IMR-90 (cell line): ENCODE measurements at regions not wholly inside any gene's neighbourhood (a gene's known extent, or its start where the extent isn't known, plus 50 kb on each side); places are given as distances from the start of the nearest gene placed in this dataset.

ENCODE experiments used
- ATAC-seq: fragments of 200-7000 bp; cut with Tn5 transposase; 2 replicates; pipeline ENCODE4 v1.9.1; 2020; ENCODE audit warnings: low read depth, mild to moderate bottlenecking, moderate library complexity
- BruUV-seq: library from RNA; stranded (reverse); fragments of 400-500 nt; replicated peaks from 2 replicates; lab custom pipeline; 2021; lab: Mats Ljungman, UMichigan
- CTCF ChIA-PET: fragments of 300-600 bp; formaldehyde crosslinking; extraction: SDS; loops from one replicate; lab custom pipeline; 2021; ENCODE audit warnings: antibody characterized with exemption; lab: Yijun Ruan, JAX
- POLR2A ChIA-PET: fragments of 300-600 bp; sonication (Branson Sonifier 250); formaldehyde crosslinking; loops from one replicate; lab custom pipeline; 2022; ENCODE audit warnings: antibody characterized with exemption; ENCODE audit not compliant: unreplicated experiment; lab: Charles Lee
- DNase-seq: peaks from one replicate; pipeline ENCODE4 v3.0.0; 2013
- H2AFZ ChIP-seq: replicated peaks from 2 replicates; pipeline ENCODE3; 2013; ENCODE audit warnings: low read length, mild to moderate bottlenecking; ENCODE audit not compliant: poor library complexity
- H2AK5ac ChIP-seq: 2 replicates; pipeline ENCODE4 v1.6.1; 2013; ENCODE audit warnings: low read depth, low read length, inconsistent platforms
- H2AK9ac ChIP-seq: replicated peaks from 2 replicates; pipeline ENCODE3; 2013; ENCODE audit warnings: mild to moderate bottlenecking, low read depth, low read length, moderate library complexity; ENCODE audit not compliant: poor library complexity
- H2BK120ac ChIP-seq: 2 replicates; pipeline ENCODE4 v1.6.1; 2013; ENCODE audit warnings: low read depth, low read length, inconsistent platforms
- H2BK15ac ChIP-seq: 3 replicates; pipeline ENCODE4 v1.6.1; 2013; ENCODE audit warnings: low read depth, low read length, inconsistent platforms
- H2BK20ac ChIP-seq: 2 replicates; pipeline ENCODE4 v1.6.1; 2013; ENCODE audit warnings: low read depth, mild to moderate bottlenecking, inconsistent platforms, low read length, moderate library complexity
- H2BK5ac ChIP-seq: 2 replicates; pipeline ENCODE4 v1.6.1; 2013; ENCODE audit warnings: mild to moderate bottlenecking, low read depth, low read length, inconsistent platforms; ENCODE audit not compliant: poor library complexity, severe bottlenecking
- H3K14ac ChIP-seq: replicated peaks from 2 replicates; pipeline ENCODE4 v1.6.1; 2013; ENCODE audit warnings: low read depth, low read length, inconsistent platforms
- H3K18ac ChIP-seq: 2 replicates; pipeline ENCODE4 v1.6.1; 2013; ENCODE audit warnings: low read depth, low read length, control low read depth
- H3K23ac ChIP-seq: 2 replicates; pipeline ENCODE4 v1.6.1; 2013; ENCODE audit warnings: low read depth, low read length, inconsistent platforms
- H3K27ac ChIP-seq: 2 replicates; pipeline ENCODE4 v1.5.1; 2013; ENCODE audit warnings: mild to moderate bottlenecking, control low read depth, low read length; ENCODE audit not compliant: insufficient read depth
- H3K27me3 ChIP-seq: 2 replicates; pipeline ENCODE4 v1.6.1; 2013; ENCODE audit warnings: low read length; ENCODE audit not compliant: control insufficient read depth, insufficient read depth
- H3K36me3 ChIP-seq: 2 replicates; pipeline ENCODE4 v1.6.1; 2013; ENCODE audit warnings: low read length, mixed read lengths; ENCODE audit not compliant: control insufficient read depth, insufficient read depth
- H3K4ac ChIP-seq: 2 replicates; pipeline ENCODE4 v1.6.1; 2013; ENCODE audit warnings: low read depth, low read length, inconsistent platforms
- H3K4me1 ChIP-seq: 2 replicates; pipeline ENCODE4 v1.6.1; 2013; ENCODE audit warnings: low read length, mixed read lengths; ENCODE audit not compliant: control insufficient read depth, insufficient read depth
- H3K4me2 ChIP-seq: 2 replicates; pipeline ENCODE4 v1.6.1; 2013; ENCODE audit warnings: low read depth, mild to moderate bottlenecking, control low read depth, low read length, moderate library complexity
- H3K4me3 ChIP-seq: 2 replicates; pipeline ENCODE4 v1.5.1; 2013; ENCODE audit warnings: low read depth, mild to moderate bottlenecking, control low read depth, low read length, moderate library complexity; ENCODE audit not compliant: insufficient read depth
- H3K56ac ChIP-seq: 2 replicates; pipeline ENCODE4 v1.6.1; 2013; ENCODE audit warnings: low read length, inconsistent platforms; ENCODE audit not compliant: insufficient read depth; ENCODE audit errors: extremely low read depth
- H3K79me1 ChIP-seq, 2 experiments: 2 replicates each; pipeline ENCODE4 v1.6.1; 2013; ENCODE audit warnings: low read length in 2 of 2, inconsistent platforms in 1 of 2, low read depth in 1 of 2
- H3K9ac ChIP-seq: 2 replicates; pipeline ENCODE4 v1.6.1; 2013; ENCODE audit warnings: low read depth, low read length, control low read depth
- H3K9me1 ChIP-seq: 2 replicates; pipeline ENCODE4 v1.6.1; 2013; ENCODE audit warnings: low read length, inconsistent platforms; ENCODE audit not compliant: insufficient read depth
- H3K9me3 ChIP-seq: 2 replicates; pipeline ENCODE4 v1.6.1; 2013; ENCODE audit warnings: low read length; ENCODE audit not compliant: control insufficient read depth, insufficient read depth
- H4K20me1 ChIP-seq: 2 replicates; pipeline ENCODE4 v1.6.1; 2013; ENCODE audit warnings: low read length, inconsistent platforms; ENCODE audit not compliant: insufficient read depth
- H4K5ac ChIP-seq: 2 replicates; pipeline ENCODE4 v1.6.1; 2013; ENCODE audit warnings: mild to moderate bottlenecking, low read depth, low read length, control low read depth
- H4K8ac ChIP-seq, 2 experiments: 2 replicates each; pipeline ENCODE4 v1.6.1; 2013; ENCODE audit warnings: low read depth in 2 of 2, low read length in 2 of 2, control low read depth in 1 of 2, inconsistent platforms in 1 of 2
- H4K91ac ChIP-seq: 2 replicates; pipeline ENCODE4 v1.6.1; 2013; ENCODE audit warnings: low read depth, low read length, inconsistent platforms; ENCODE audit not compliant: insufficient read depth
- BHLHE40 ChIP-seq: fragments of 150-350 bp; IDR thresholded peaks from 2 replicates; pipeline ENCODE4 v1.6.1; 2016; ENCODE audit warnings: mild to moderate bottlenecking, low read depth, low read length
- CEBPB ChIP-seq: IDR thresholded peaks from 2 replicates; pipeline ENCODE4 v1.6.1; 2012; ENCODE audit warnings: low read depth, low read length, improper control_type of control experiment
- CHD1 ChIP-seq: IDR thresholded peaks from 2 replicates; pipeline ENCODE4 v1.6.1; 2012; ENCODE audit warnings: low read depth, low read length, improper control_type of control experiment
- FOS ChIP-seq: fragments of 150-350 bp; IDR thresholded peaks from 2 replicates; pipeline ENCODE4 v1.6.1; 2016; ENCODE audit warnings: low read depth, low read length
- MAFK ChIP-seq: IDR thresholded peaks from 2 replicates; pipeline ENCODE4 v1.6.1; 2012; ENCODE audit warnings: low read depth, low read length, improper control_type of control experiment
- NFE2L2 ChIP-seq: fragments of 150-350 bp; IDR thresholded peaks from 2 replicates; pipeline ENCODE4 v1.6.1; 2016; ENCODE audit warnings: low read depth, mild to moderate bottlenecking, low read length
- POLR2A ChIP-seq: IDR thresholded peaks from 2 replicates; pipeline ENCODE4 v1.6.1; 2012; ENCODE audit warnings: mild to moderate bottlenecking, low read depth, low read length
- RCOR1 ChIP-seq: IDR thresholded peaks from 2 replicates; pipeline ENCODE4 v1.6.1; 2012; ENCODE audit warnings: mild to moderate bottlenecking, low read length, improper control_type of control experiment; ENCODE audit not compliant: insufficient replicate concordance
- RFX5 ChIP-seq: IDR thresholded peaks from 2 replicates; pipeline ENCODE4 v1.8.0; 2012; ENCODE audit warnings: low read depth, mild to moderate bottlenecking, low read length, moderate library complexity
- WGBS, 2 experiments: methylation state at CpG; one replicate each; pipeline versions ENCODE4 v1.1.5 to v1.1.7; 2013; ENCODE audit warnings: missing lambda C conversion rate in 2 of 2; ENCODE audit not compliant: insufficient read length in 1 of 2; ENCODE audit errors: extremely low coverage in 2 of 2; 5-methylcytosine and 5-hydroxymethylcytosine counted together
- dilution Hi-C: fragments of 300-500 bp; cut with HindIII; formaldehyde crosslinking; loops from one replicate; pipeline ENCODE4 v1.14.3; 2018; ENCODE audit warnings: low sequenced_read_pairs; ENCODE audit not compliant: unreplicated experiment
- in situ Hi-C: fragments of 300-500 bp; cut with MboI; formaldehyde crosslinking; loops from 3 replicates; pipeline ENCODE4 v1.14.3; 2019; ENCODE audit warnings: low sequenced_read_pairs, inconsistent platforms, mixed read lengths
- intact Hi-C: fragments of 100-400 bp; cut with micrococcal nuclease; formaldehyde crosslinking; loops from 2 replicates; pipeline ENCODE4 v1.10.0; 2022
- TF ChIP-seq, protein P1 (sequence below): fragments of 150-350 bp; IDR thresholded peaks from 2 replicates; pipeline ENCODE4 v1.6.1; 2017; ENCODE audit warnings: mild to moderate bottlenecking, antibody characterized with exemption, low read length, low read depth
- TF ChIP-seq, protein P2 (sequence below): fragments of 150-350 bp; IDR thresholded peaks from 2 replicates; pipeline ENCODE4 v1.6.1; 2016; ENCODE audit warnings: low read depth, mild to moderate bottlenecking, low read length, moderate library complexity, borderline replicate concordance

DNA sequence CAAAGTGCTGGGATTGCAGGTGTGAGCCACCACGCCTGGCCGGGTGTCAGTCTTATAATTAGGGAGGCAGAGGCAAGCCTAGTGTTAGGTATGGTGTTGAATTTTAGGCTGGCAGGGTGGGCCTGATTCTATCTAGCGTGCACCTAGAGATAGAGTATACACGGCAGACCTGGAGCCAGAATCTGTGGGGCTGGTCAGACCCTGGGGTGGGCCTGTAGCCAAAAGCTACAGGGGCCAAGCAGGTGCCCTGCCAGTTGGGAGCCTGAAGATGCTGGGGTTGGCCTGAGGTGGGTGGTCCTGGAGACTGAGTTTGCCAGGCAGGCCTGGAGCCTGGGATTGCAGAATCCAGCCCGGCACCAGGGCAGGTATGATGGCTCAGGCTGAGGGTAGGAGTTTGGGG lies 1580.3 kb downstream of the ARAP2 start:
- no peak overlapping the region for H4K8ac ChIP-seq
- dilution Hi-C loops (no loop called here), intact Hi-C loops (no loop called here), in situ Hi-C loops (no loop called here)
- no peak overlapping the region for H3K14ac ChIP-seq
- H3K27me3 ChIP-seq: no peaks in the 10 kb centered on the region
- H2BK15ac ChIP-seq: no peak overlapping the region
- no peaks in the 10 kb centered on the region for H3K9me1 ChIP-seq
- no peaks in the 10 kb centered on the region for H4K20me1 ChIP-seq
- no peak overlapping the region for H3K18ac ChIP-seq
- H3K79me1 ChIP-seq: no peaks in the 10 kb centered on the region
- CTCF ChIA-PET: no interaction called here
- no peak for ATAC-seq
- BruUV-seq: no TSS peak
- H2AK9ac ChIP-seq: no peak overlapping the region
- no peak for DNase-seq
- peaks cover 11% of the 10 kb centered on the region; the same call in 1 of the 2 replicates for H3K9me3 ChIP-seq
- no peak for TF ChIP-seq MAFK
- TF ChIP-seq BHLHE40: no peak
- TF ChIP-seq, protein P1, sequence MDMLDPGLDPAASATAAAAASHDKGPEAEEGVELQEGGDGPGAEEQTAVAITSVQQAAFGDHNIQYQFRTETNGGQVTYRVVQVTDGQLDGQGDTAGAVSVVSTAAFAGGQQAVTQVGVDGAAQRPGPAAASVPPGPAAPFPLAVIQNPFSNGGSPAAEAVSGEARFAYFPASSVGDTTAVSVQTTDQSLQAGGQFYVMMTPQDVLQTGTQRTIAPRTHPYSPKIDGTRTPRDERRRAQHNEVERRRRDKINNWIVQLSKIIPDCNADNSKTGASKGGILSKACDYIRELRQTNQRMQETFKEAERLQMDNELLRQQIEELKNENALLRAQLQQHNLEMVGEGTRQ: no peak
- TF ChIP-seq POLR2A: no peak
- TF ChIP-seq RCOR1: no peak
- TF ChIP-seq RFX5: no peak
- no peak for TF ChIP-seq FOS
- no peak for TF ChIP-seq CEBPB
- TF ChIP-seq, protein P2, sequence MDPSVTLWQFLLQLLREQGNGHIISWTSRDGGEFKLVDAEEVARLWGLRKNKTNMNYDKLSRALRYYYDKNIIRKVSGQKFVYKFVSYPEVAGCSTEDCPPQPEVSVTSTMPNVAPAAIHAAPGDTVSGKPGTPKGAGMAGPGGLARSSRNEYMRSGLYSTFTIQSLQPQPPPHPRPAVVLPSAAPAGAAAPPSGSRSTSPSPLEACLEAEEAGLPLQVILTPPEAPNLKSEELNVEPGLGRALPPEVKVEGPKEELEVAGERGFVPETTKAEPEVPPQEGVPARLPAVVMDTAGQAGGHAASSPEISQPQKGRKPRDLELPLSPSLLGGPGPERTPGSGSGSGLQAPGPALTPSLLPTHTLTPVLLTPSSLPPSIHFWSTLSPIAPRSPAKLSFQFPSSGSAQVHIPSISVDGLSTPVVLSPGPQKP: no peak
- TF ChIP-seq NFE2L2: no peak
- no peak for TF ChIP-seq CHD1
- no peak overlapping the region for H4K91ac ChIP-seq
- no peak overlapping the region for H3K4me2 ChIP-seq
- POLR2A ChIA-PET: no interaction called here
- no peak overlapping the region for H2AFZ ChIP-seq
- H4K5ac ChIP-seq: no peak overlapping the region
- no peaks in the 10 kb centered on the region for H3K4me1 ChIP-seq
- H2BK20ac ChIP-seq: no peak overlapping the region
- H3K56ac ChIP-seq: no peak overlapping the region
- no peak overlapping the region for H2BK5ac ChIP-seq
- no peak overlapping the region for H3K4ac ChIP-seq
- 40% methylated on average over 1 of the region's 5 CpGs; no CpG with 5 or more reads in 1 of the 2 experiments for WGBS, 2 experiments
- H3K36me3 ChIP-seq: no peaks in the 10 kb centered on the region
- no peak overlapping the region for H3K27ac ChIP-seq
- no peak overlapping the region for H2AK5ac ChIP-seq
- no peak overlapping the region for H3K23ac ChIP-seq
- H3K9ac ChIP-seq: no peak overlapping the region
- no peak overlapping the region for H3K4me3 ChIP-seq
- no peak overlapping the region for H2BK120ac ChIP-seq
